ENCODE measurements at regions not wholly inside any gene's neighbourhood (a gene's known extent, or its start where the extent isn't known, plus 50 kb on each side); places are given as distances from the start of the nearest gene placed in this dataset.
"Not testable (repeated sequence)": the region's sequence is repeated elsewhere in the genome, so short reads cannot be mapped to it uniquely, and the experiment has no call there.

- DNase-seq (ENCODE audit: low spot score) = no peak
Observed at GRCh38 chr12:90695415-90695814, 259.6 kb downstream of the CCER1 start.

- no peak for DNase-seq (ENCODE audit: low spot score)
Observed at GRCh38 chr12:90690120-90690519, 264.9 kb downstream of the CCER1 start.

DNA sequence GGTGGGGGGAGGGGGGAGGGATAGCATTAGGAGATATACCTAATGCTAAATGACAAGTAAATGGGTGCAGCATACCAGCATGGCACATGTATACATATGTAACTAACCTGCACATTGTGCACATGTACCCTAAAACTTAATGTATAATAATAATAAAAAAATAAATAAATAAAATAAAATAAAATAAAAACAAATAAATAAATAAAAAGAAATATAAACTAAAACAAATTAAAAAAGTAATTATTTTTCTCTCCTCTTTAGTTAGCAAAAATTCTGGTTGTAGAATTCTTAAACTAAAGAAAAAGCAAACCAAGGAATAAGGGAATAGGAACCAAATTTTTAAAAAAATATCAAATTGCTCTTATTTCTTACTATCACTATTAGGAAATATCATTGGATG, 267.3 kb downstream of the CCER1 start:
- not testable (repeated sequence) for DNase-seq (ENCODE audit: low spot score)

- DNase-seq (ENCODE audit: low spot score) = no peak
Observed at GRCh38 chr12:90683871-90684270, 271.1 kb downstream of the CCER1 start.

DNA sequence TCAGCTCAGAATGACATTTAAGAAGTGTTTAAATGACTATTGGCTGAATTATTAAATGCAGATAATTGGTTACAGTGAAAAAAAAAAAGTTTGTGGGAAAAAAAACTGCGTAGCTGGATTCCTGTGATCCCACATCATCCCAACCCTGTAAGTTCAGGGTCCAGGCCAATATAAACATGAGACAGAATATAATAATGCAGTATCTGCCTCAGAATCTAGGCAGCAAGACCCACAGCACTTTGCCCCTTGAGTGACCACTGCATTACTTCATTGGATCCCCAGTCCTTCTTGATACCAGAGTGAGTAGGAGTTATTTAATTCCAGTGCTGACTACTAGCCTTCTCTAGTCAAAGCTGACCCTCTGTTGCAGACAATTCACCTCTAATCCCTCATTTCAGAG, 272.6 kb downstream of the CCER1 start:
- no peak for DNase-seq (ENCODE audit: low spot score)

DNA sequence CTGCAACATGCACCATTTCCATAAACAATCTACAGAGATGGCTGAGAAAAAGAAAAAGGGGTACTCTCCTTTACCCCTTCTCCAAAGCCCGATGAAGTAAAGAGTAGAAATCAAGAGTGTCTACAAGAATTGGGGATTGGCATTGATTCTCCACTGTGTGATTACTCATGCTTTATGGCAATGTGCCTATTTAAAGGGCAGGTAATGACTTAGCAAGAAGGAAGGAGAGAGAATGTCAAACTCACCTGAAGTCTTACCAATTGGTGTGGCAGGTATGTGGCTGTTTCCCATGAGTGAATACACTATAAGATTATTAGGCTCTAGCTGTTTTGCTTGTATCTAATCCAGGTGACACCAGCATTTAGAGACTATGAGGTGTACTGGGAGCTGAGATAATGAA, 275.3 kb downstream of the CCER1 start:
- no peak for DNase-seq (ENCODE audit: low spot score)

DNA sequence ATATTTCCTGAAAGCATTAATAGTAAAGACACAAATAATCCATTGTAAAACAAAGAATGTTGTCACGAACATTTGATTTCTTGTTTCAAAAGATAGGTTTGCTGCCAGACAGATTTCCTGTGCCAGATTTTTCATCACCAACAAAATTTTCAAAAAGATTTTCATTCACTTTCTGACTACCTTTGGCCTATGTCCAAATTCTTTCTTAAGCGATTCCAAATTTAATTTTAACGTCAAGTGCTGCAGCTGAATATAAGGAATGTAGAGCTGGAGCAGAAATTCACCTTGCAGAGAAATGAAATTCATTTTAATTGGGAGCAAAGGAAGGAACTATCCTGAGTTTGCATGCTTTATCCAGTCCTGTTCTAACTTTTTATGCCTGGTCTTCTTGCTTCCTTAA, 277.4 kb downstream of the CCER1 start:
- DNase-seq (ENCODE audit: low spot score) = no peak

- no peak for DNase-seq (ENCODE audit: low spot score)
Observed at GRCh38 chr12:90677055-90677454, 277.9 kb downstream of the CCER1 start.

DNA sequence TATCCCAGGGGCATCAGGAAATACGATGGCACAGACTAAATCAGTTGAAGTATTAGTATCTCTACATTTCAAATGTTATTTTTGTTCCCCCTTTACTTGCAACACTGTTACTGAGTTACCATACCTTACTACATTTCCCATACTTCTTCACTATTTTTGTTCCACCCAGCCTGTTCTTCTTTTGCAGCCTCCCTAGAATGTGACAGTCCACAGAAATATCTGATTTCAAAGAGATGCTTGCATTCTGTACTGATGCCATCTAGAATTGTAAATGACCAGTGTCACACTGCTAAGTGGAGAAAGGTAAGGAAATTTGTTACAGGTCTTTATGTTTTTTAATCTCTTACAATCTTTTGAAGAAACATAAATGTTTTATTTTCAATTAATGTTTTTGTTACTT, 279.9 kb downstream of the CCER1 start:
- DNase-seq (ENCODE audit: low spot score) = no peak

DNA sequence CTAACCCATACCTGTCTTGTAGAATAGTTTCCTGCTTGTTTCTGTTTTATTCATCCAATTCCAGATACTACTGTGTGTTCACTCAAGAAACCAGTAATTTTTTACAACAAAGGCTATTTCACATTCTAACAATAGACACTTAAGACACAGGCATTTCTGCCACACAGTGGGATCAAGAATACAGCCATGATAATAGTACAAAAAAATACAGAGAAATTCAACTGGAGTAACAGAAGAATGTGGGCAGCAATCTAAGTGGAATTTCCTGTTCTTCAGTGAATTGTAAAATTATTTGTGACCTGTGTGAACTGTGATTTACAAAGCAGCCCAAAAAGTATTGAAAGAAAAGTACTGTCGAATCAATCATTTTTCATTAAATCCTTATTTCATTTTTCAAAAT, 282.9 kb downstream of the CCER1 start:
- no peak for DNase-seq (ENCODE audit: low spot score)

- DNase-seq (ENCODE audit: low spot score) = not testable (repeated sequence)
Observed at GRCh38 chr12:90663949-90664348, 291.0 kb downstream of the CCER1 start.

GRCh38 chr12:90659060-90659459, 295.9 kb downstream of the CCER1 start:
- DNase-seq (ENCODE audit: low spot score) = no peak

DNA sequence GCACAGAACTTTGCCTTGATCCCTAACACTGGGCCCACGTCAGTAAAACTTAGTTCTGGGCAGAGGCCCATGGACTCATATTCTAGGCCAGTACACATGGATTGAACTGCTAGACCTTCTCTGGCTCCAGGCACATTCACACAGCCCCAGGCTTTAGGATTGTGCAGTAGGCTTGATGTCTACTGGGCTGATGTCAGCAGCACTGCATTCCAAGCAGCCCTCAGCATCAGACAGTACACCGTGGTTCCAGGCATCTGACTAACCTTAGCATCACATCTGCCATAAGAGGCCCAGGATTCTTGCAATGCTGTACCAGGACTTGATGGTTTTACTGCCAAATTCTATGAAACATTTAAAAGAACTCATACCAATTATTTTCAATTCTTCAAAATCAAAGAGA, 301.9 kb downstream of the CCER1 start:
- DNase-seq (ENCODE audit: low spot score) = no peak

- no peak for DNase-seq (ENCODE audit: low spot score)
Observed at GRCh38 chr12:90652280-90652679, 302.7 kb downstream of the CCER1 start.

- no peak for DNase-seq (ENCODE audit: low spot score)
Observed at GRCh38 chr12:90645181-90645580, 309.8 kb downstream of the CCER1 start.

DNA sequence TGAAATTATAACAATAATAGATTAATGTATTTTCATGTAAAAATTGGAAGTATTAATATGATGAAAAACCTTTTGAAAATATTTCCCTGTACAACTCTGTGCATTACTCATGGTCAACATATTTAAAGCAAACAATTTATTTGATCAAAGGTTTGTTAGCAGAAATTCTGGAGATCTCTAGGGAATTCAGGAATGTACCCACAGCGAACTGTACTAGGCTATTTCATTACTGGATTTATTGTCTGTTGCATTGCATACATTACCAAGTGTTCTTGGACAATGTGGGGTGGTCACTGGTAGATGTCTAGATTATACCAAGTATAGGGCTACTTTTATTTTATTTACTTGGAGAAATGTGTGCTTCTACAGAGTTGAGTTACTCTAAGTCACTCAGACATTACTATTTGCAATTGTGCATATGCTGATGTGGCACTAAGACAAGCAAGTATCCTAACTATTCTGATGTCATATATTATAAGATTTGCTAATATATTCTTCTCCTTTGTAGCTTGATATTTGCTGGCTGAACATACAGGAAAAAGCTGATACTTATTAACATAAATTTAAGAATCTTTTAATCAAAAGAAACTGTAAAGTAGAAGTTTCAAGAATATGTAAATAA, 323.3 kb downstream of the CCER1 start:
- no peak for DNase-seq (ENCODE audit: low spot score)

DNA sequence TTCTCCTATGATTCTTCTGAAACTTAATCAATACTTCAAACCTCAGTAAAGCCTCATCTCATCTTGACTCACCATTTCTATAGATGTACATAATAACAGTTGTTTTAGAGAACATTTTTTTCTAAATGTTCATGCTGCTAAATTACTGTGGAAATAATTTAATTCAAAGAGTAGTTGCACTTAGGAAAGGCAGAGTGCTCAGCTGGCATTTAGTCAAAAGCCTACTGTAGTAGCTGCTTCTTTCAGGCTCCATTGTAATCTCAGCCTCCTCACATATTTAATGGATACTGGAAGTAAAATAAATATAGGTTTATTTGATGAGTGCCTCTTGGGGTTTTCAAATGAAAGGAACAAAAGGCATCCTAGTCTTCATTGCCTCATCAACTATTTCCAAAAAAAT, 325.0 kb downstream of the CCER1 start:
- no peak for DNase-seq (ENCODE audit: low spot score)

DNA sequence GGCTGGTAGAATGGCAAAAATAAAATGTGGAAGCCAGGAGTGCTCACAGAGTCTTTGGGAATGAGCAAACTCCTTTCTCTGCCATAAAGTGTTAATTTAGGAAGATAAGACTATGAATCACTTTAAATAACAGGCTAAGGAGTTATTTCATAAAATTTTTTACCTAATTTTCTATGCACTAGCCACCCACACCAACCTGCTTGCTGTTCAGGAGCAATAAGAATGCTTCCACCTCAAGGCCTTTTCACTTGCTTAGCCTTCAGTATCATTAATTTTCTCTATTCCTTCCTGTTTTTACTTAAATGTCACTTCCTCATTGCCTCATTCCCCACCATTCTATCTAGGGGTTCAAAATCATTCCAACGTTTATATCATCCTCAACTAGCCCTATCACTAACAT, 326.8 kb downstream of the CCER1 start:
- DNase-seq (ENCODE audit: low spot score) = no peak

DNA sequence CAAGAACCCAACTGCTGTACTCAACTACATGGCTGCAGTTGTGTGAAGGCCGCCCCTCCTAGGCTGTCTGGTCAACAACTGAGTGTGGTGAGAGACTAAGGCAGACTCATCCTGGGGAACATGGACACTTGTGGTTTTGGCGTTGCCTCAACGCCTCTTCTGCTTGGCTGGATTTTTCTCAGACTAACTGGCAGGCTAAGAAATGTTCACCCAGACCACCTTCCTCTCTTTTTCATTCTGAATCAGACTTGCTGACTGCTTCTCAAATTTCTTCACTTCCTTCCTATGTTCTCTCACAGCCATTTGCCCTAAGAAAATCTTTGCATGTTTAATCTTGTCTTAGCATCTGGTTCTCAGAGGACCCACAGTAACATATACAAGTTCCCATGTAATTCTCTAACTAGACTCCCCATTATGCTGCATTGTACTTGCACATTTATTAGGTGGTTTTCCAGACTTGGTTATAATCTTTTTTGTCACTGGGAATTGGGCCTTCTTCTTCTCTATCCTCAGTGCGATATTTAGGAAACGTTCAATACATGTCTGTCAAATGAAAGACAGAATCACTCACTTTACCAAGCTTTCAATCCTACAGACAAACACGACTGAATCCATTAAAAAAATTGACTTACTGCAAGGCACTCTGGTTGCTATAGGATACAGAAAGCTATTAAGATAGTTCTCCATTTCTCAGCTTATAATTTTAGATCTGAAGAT, 327.6 kb downstream of the CCER1 start:
- no peak for DNase-seq (ENCODE audit: low spot score)

GRCh38 chr12:90622431-90622830, 332.5 kb downstream of the CCER1 start:
- DNase-seq (ENCODE audit: low spot score) = no peak

DNA sequence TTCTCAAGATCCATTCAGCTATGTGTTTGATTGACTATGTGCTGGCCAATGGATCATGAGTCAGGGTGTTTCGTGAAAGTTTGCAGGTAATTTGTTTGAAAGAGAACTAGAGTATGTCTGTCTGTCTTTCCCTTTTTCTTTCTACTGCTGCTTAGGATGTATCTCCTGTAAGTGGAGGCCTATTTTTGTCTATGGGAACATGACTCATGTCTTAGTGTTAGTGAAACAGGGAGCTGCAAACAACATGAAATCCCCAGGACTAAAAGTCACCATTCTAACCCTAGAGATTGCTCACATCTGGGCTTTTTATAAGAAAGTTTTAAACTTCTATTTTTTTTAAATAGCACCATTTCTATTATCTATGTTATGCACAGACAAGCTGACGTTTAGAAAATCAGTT, 333.0 kb downstream of the CCER1 start:
- peak; percentile 3 for DNase-seq (ENCODE audit: low spot score)

DNA sequence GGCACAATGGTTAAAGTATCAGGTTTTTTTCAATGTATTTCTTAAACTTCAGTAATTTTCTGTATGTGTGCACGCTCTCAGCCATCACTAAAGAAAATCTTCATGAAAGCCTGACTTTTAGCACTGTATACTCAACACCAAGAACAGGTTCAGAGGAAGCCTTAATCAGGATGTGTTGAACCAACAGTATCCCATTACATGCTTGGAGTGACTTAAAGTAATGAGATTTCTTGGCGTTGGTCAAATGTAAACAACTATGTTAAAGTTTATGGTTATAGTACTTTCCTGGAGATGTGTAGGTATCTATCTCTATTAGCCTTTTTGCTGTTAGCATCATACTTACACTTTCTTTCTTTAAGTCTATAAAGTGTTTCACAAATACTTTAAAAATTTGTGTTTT, 335.0 kb downstream of the CCER1 start:
- no peak for DNase-seq (ENCODE audit: low spot score)

- DNase-seq (ENCODE audit: low spot score) = no peak
Observed at GRCh38 chr12:90618586-90618985, 336.4 kb downstream of the CCER1 start.

DNA sequence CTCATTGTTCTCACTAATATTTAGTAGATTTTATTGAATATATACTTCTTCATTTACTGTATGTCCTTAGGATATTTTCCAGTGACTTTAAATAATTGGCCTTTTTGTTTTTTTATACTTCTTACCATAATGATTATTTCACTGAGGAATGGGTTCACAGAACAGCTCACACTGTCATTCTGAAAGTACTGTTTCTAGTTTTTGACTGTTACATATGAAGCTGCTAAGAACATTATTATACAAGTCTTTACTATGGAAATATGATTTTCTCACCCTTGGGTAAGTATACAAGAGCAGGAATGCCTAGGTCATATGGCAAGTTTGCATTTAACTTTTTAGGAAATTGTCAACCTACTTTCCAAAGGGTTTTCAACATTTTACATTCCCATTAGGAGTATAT, 343.1 kb downstream of the CCER1 start:
- DNase-seq (ENCODE audit: low spot score) = no peak
